GM21423 (cell line): ENCODE measurements at regions not wholly inside any gene's neighbourhood (a gene's known extent, or its start where the extent isn't known, plus 50 kb on each side); places are given as distances from the start of the nearest gene placed in this dataset.
A peak's percentile ranks its signal among the peaks of the same experiment; 100 is the strongest.

ENCODE experiments used
- ATAC-seq: cut with Tn5 transposase; IDR thresholded peaks from one replicate; pipeline ENCODE4 v1.9.1; 2021; ENCODE audit warnings: mild to moderate bottlenecking, moderate library complexity; ENCODE audit not compliant: unreplicated experiment

- ATAC-seq = no peak
These were observed 260.1 kb upstream of the SLC24A2 start for GRCh38 chr9:20048985-20049384.

GRCh38 chr9:20048437-20048836, 259.6 kb upstream of the SLC24A2 start:
- ATAC-seq = no peak

GRCh38 chr9:20044686-20045085, 255.8 kb upstream of the SLC24A2 start:
- ATAC-seq = no peak

- ATAC-seq = peak; percentile 31
These were observed 254.6 kb upstream of the SLC24A2 start for GRCh38 chr9:20043461-20043860.

- ATAC-seq = peak; percentile 76
These were observed 254.2 kb upstream of the SLC24A2 start for GRCh38 chr9:20043035-20043434.

GRCh38 chr9:20042128-20042711, 253.4 kb upstream of the SLC24A2 start:
- no peak for ATAC-seq

- ATAC-seq = no peak
These were observed 252.9 kb upstream of the SLC24A2 start for GRCh38 chr9:20041697-20042081.

GRCh38 chr9:20040991-20041696, 252.3 kb upstream of the SLC24A2 start:
- no peak for ATAC-seq

GRCh38 chr9:20037699-20038098, 248.9 kb upstream of the SLC24A2 start:
- ATAC-seq = no peak

GRCh38 chr9:20033511-20033910, 244.7 kb upstream of the SLC24A2 start:
- ATAC-seq = no peak

GRCh38 chr9:20032413-20033006, 243.7 kb upstream of the SLC24A2 start:
- ATAC-seq = no peak

- no peak for ATAC-seq
These were observed 243.0 kb upstream of the SLC24A2 start for GRCh38 chr9:20031836-20032235.

GRCh38 chr9:20030671-20031070, 241.8 kb upstream of the SLC24A2 start:
- no peak for ATAC-seq

GRCh38 chr9:20030221-20030620, 241.4 kb upstream of the SLC24A2 start:
- ATAC-seq = no peak

GRCh38 chr9:20028849-20029231, 240.0 kb upstream of the SLC24A2 start:
- ATAC-seq = no peak

- ATAC-seq = no peak
These were observed 239.5 kb upstream of the SLC24A2 start for GRCh38 chr9:20028192-20028848.

- ATAC-seq = no peak
These were observed 235.2 kb upstream of the SLC24A2 start for GRCh38 chr9:20023961-20024571.

GRCh38 chr9:20023210-20023905, 234.5 kb upstream of the SLC24A2 start:
- no peak for ATAC-seq

- no peak for ATAC-seq
These were observed 233.6 kb upstream of the SLC24A2 start for GRCh38 chr9:20022410-20022809.

- ATAC-seq = no peak
These were observed 227.8 kb upstream of the SLC24A2 start for GRCh38 chr9:20016611-20017010.

GRCh38 chr9:20015427-20015931, 226.6 kb upstream of the SLC24A2 start:
- peak; percentile 73 for ATAC-seq
